K562 (cell line): ENCODE measurements at regions not wholly inside any gene's neighbourhood (a gene's known extent, or its start where the extent isn't known, plus 50 kb on each side); places are given as distances from the start of the nearest gene placed in this dataset.

Experiments
- ATAC-seq: fragments of 200-7000 bp; cut with Tn5 transposase; 3 replicates; pipeline ENCODE4 v1.9.1; 2020; ENCODE audit warnings: moderate library complexity
- BruUV-seq: library from RNA; stranded (reverse); fragments of 400-500 nt; replicated peaks from 2 replicates; lab custom pipeline; 2021; lab: Mats Ljungman, UMichigan
- CTCF ChIA-PET: fragments of 300-600 bp; formaldehyde crosslinking; extraction: SDS; loops from one replicate; lab custom pipeline; 2021; ENCODE audit warnings: low intra/inter-chr PET ratio; lab: Yijun Ruan, JAX
- POLR2A ChIA-PET: fragments of 300-600, 350-650 bp; sonication (Branson Sonifier 250); formaldehyde crosslinking; extraction: SDS; loops from one replicate; lab custom pipeline; 2021; ENCODE audit warnings: antibody characterized with exemption, inconsistent platforms; lab: Yijun Ruan, JAX
- DNase-seq, 4 experiments: peaks; one replicate each; pipeline versions ENCODE4 v3.0.0 to v3.0.0-alpha.2; 2011 to 2018; ENCODE audit warnings: low spot score in 3 of 4, mixed read lengths in 3 of 4; ENCODE audit errors: extremely low read depth in 1 of 4
- FAIRE-seq: peaks from 2 replicates; lab custom pipeline; 2011; peaks lifted over from hg19 to GRCh38; lab: Jason Lieb, UNC
- H2AFZ ChIP-seq: 2 replicates; pipeline ENCODE4 v1.6.0; 2011; ENCODE audit warnings: low read depth, low read length, control low read depth, inconsistent platforms
- H3K27ac ChIP-seq: fragments of 200-600 bp; 3 replicates; pipeline ENCODE4 v1.8.0; 2011; ENCODE audit warnings: low read depth, mild to moderate bottlenecking, control low read depth, inconsistent platforms, low read length, moderate library complexity, mixed read lengths; ENCODE audit errors: extremely low read depth
- H3K27me3 ChIP-seq, 2 experiments: fragments of 300-600 bp in 1 of 2; 2 replicates in 1 of 2; 3 replicates in 1 of 2; pipeline versions ENCODE4 v1.6.0 to v1.8.0; 2011; ENCODE audit warnings: inconsistent platforms in 2 of 2, low read length in 2 of 2, mild to moderate bottlenecking in 1 of 2, mixed read lengths in 1 of 2, moderate library complexity in 1 of 2; ENCODE audit not compliant: control insufficient read depth in 2 of 2, insufficient read depth in 2 of 2
- H3K36me3 ChIP-seq: fragments of 300-600 bp; 3 replicates; pipeline ENCODE4 v1.8.0; 2011; ENCODE audit warnings: mild to moderate bottlenecking, low read length, inconsistent platforms; ENCODE audit not compliant: control insufficient read depth, insufficient read depth
- H3K4me1 ChIP-seq, 2 experiments: fragments of 200-600 bp in 1 of 2; replicated peaks in 1 of 2; 2 replicates in 1 of 2; 3 replicates in 1 of 2; pipeline versions ENCODE4 v1.5.1 to v1.8.0; 2011; ENCODE audit warnings: inconsistent platforms in 2 of 2, low read length in 2 of 2, mild to moderate bottlenecking in 1 of 2, mixed read lengths in 1 of 2, moderate library complexity in 1 of 2; ENCODE audit not compliant: control insufficient read depth in 2 of 2, insufficient read depth in 2 of 2
- H3K4me2 ChIP-seq: 2 replicates; pipeline ENCODE4 v1.6.1; 2011; ENCODE audit warnings: low read length, control low read depth, inconsistent platforms, mixed read lengths; ENCODE audit not compliant: insufficient read depth
- H3K4me3 ChIP-seq: fragments of 200-600 bp; sonication (generic), shearing (Covaris generic); 2 replicates; pipeline ENCODE4 v1.5.1; 2016; ENCODE audit warnings: control low read depth, inconsistent platforms
- H3K79me2 ChIP-seq: fragments of 200-600 bp; 3 replicates; pipeline ENCODE4 v1.8.0; 2011; ENCODE audit warnings: low read length, inconsistent platforms; ENCODE audit not compliant: control insufficient read depth, insufficient read depth
- H3K9ac ChIP-seq, 2 experiments: 2 replicates each; pipeline versions ENCODE4 v1.6.0 to v1.6.1; 2011; ENCODE audit warnings: low read depth in 2 of 2, low read length in 2 of 2, control low read depth in 1 of 2, inconsistent platforms in 1 of 2, mild to moderate bottlenecking in 1 of 2, mixed read lengths in 1 of 2; ENCODE audit not compliant: insufficient read depth in 1 of 2
- H3K9me1 ChIP-seq: one replicate; pipeline ENCODE4 v1.6.0; 2011; ENCODE audit warnings: inconsistent platforms, mild to moderate bottlenecking, low read length, moderate library complexity; ENCODE audit not compliant: control insufficient read depth, insufficient read depth
- H3K9me3 ChIP-seq: replicated peaks from 2 replicates; pipeline ENCODE4 v1.5.1; 2011; ENCODE audit warnings: low read depth, low read length, inconsistent platforms; ENCODE audit not compliant: control insufficient read depth, insufficient read depth
- H4K20me1 ChIP-seq: replicated peaks from 2 replicates; pipeline ENCODE4 v1.6.1; 2011; ENCODE audit warnings: low read length, inconsistent platforms, mixed read lengths; ENCODE audit not compliant: control insufficient read depth, insufficient read depth
- CCAR2 ChIP-seq: fragments of 200-400 bp; formaldehyde crosslinking; IDR thresholded peaks from 2 replicates; pipeline ENCODE4 v1.6.1; 2017; ENCODE audit warnings: mild to moderate bottlenecking, low read depth, low read length
- MAFK ChIP-seq: IDR thresholded peaks from 2 replicates; pipeline ENCODE4 v1.6.1; 2011; ENCODE audit warnings: low read length, improper control_type of control experiment
- MCM3 ChIP-seq: fragments of 450-650 bp; IDR thresholded peaks from 2 replicates; pipeline ENCODE4 v1.6.1; 2016
- NR2C1 ChIP-seq, 2 experiments: fragments of 450-650 bp; IDR thresholded peaks; 2 replicates each; pipeline ENCODE4 v1.6.1; 2017; ENCODE audit warnings: mild to moderate bottlenecking in 2 of 2, antibody characterized with exemption in 1 of 2, inconsistent platforms in 1 of 2, missing compliant biosample characterization in 1 of 2, missing genetic modification characterization in 1 of 2
- NUFIP1 ChIP-seq: fragments of 450-650 bp; IDR thresholded peaks from 2 replicates; pipeline ENCODE4 v1.6.1; 2018; ENCODE audit not compliant: partially characterized antibody
- RAD21 ChIP-seq, 2 experiments: fragments of 250-450 bp in 1 of 2; fragments of 450-650 bp in 1 of 2; sonication (Bioruptor Pico) in 1 of 2; formaldehyde crosslinking in 1 of 2; IDR thresholded peaks in 1 of 2; conservative IDR thresholded peaks in 1 of 2; 2 replicates each; pipeline versions ENCODE4 v1.4.0 to v1.8.0; 2020 to 2022; ENCODE audit warnings: mild to moderate bottlenecking in 2 of 2, moderate library complexity in 1 of 2
- RCOR1 ChIP-seq, 2 experiments: IDR thresholded peaks; 2 replicates each; pipeline ENCODE4 v1.6.1; 2012; ENCODE audit warnings: low read depth in 2 of 2, low read length in 2 of 2, borderline replicate concordance in 1 of 2, improper control_type of control experiment in 1 of 2
- SMAD3 ChIP-seq: fragments of 450-650 bp; formaldehyde crosslinking; conservative IDR thresholded peaks from 2 replicates; pipeline ENCODE4 v1.4.0; 2020; ENCODE audit warnings: mild to moderate bottlenecking
- SPI1 ChIP-seq: IDR thresholded peaks from 2 replicates; pipeline ENCODE4 v1.6.1; 2011; ENCODE audit warnings: low read depth, low read length, control low read depth, borderline replicate concordance
- SREBF1 ChIP-seq: fragments of 150-350 bp; IDR thresholded peaks from 2 replicates; pipeline ENCODE4 v1.6.1; 2014; ENCODE audit warnings: antibody characterized with exemption, low read depth, low read length, borderline replicate concordance
- STAT5A ChIP-seq: IDR thresholded peaks from 2 replicates; pipeline ENCODE4 v1.6.1; 2012; ENCODE audit warnings: low read length, inconsistent platforms, borderline replicate concordance
- XRCC5 ChIP-seq: fragments of 200-400 bp; formaldehyde crosslinking; IDR thresholded peaks from 2 replicates; pipeline ENCODE4 v1.6.1; 2017; ENCODE audit warnings: low read depth, mild to moderate bottlenecking, low read length
- ZBTB26 ChIP-seq: fragments of 450-650 bp; formaldehyde crosslinking; IDR thresholded peaks from 2 replicates; pipeline ENCODE4 v1.4.0; 2022; ENCODE audit warnings: missing genetic modification characterization
- ZNF551 ChIP-seq: fragments of 250-450 bp; sonication (Bioruptor Pico); IDR thresholded peaks from 2 replicates; pipeline ENCODE4 v1.5.0; 2021; ENCODE audit warnings: mild to moderate bottlenecking, moderate library complexity
- WGBS: fragments of 100-300 bp; shearing (Covaris generic); methylation state at CpG from one replicate; pipeline ENCODE4 v1.1.6; 2016; ENCODE audit warnings: low coverage, mixed read lengths; ENCODE audit not compliant: insufficient coverage; ENCODE audit errors: missing lambda C conversion rate; 5-methylcytosine and 5-hydroxymethylcytosine counted together
- in situ Hi-C: fragments of 300-500 bp; cut with MboI; formaldehyde crosslinking; loops from 4 replicates; pipeline ENCODE4 v1.15.0; 2018; ENCODE audit warnings: inconsistent platforms, mixed read lengths
- intact Hi-C: fragments of 100-400 bp; cut with micrococcal nuclease; formaldehyde crosslinking; loops from 2 replicates; pipeline ENCODE4 v1.14.2; 2022
- TF ChIP-seq, protein P1 (sequence below): fragments of 250-450 bp; sonication (Bioruptor Pico); IDR thresholded peaks from 2 replicates; pipeline ENCODE4 v1.8.0; 2021; ENCODE audit warnings: borderline replicate concordance, mild to moderate bottlenecking, moderate library complexity; ENCODE audit not compliant: poor library complexity, severe bottlenecking
- TF ChIP-seq, protein P2 (sequence below): sonication (generic); formaldehyde crosslinking; IDR thresholded peaks from 2 replicates; pipeline ENCODE4 v1.8.0; 2022; ENCODE audit warnings: missing genetic modification reagents, mild to moderate bottlenecking, borderline replicate concordance

GRCh38 chr14:101151226-101151926 lies 247.9 kb upstream of the RTL1 start:
- no peaks in the 10 kb centered on the region for H4K20me1 ChIP-seq
- POLR2A ChIA-PET, result no interaction called here
- TF ChIP-seq, protein P1, sequence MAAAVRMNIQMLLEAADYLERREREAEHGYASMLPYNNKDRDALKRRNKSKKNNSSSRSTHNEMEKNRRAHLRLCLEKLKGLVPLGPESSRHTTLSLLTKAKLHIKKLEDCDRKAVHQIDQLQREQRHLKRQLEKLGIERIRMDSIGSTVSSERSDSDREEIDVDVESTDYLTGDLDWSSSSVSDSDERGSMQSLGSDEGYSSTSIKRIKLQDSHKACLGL (CRISPR knock-in tag), result no peak
- no peak for TF ChIP-seq CCAR2
- no peak for TF ChIP-seq SPI1
- no peak for TF ChIP-seq RAD21 (CRISPR knock-in tag; conservative IDR thresholded peaks at IDR 0.05 in 1 of 2, IDR thresholded peaks at IDR 0.05 in 1 of 2)
- no peak for TF ChIP-seq MAFK
- TF ChIP-seq ZBTB26 (CRISPR knock-in tag), result no peak
- no peak for TF ChIP-seq ZNF551 (CRISPR knock-in tag)
- no peak for TF ChIP-seq NUFIP1
- no peak for TF ChIP-seq RCOR1 (IDR thresholded peaks at IDR 0.05; ENCODE audit: borderline replicate concordance in 1 of 2, low read depth in 2 of 2, low read length in 2 of 2)
- TF ChIP-seq SMAD3 (CRISPR knock-in tag), result no peak
- TF ChIP-seq, protein P2, sequence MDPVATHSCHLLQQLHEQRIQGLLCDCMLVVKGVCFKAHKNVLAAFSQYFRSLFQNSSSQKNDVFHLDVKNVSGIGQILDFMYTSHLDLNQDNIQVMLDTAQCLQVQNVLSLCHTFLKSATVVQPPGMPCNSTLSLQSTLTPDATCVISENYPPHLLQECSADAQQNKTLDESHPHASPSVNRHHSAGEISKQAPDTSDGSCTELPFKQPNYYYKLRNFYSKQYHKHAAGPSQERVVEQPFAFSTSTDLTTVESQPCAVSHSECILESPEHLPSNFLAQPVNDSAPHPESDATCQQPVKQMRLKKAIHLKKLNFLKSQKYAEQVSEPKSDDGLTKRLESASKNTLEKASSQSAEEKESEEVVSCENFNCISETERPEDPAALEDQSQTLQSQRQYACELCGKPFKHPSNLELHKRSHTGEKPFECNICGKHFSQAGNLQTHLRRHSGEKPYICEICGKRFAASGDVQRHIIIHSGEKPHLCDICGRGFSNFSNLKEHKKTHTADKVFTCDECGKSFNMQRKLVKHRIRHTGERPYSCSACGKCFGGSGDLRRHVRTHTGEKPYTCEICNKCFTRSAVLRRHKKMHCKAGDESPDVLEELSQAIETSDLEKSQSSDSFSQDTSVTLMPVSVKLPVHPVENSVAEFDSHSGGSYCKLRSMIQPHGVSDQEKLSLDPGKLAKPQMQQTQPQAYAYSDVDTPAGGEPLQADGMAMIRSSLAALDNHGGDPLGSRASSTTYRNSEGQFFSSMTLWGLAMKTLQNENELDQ (CRISPR knock-in tag), result no peak
- TF ChIP-seq NR2C1 (IDR thresholded peaks at IDR 0.05), result no peak
- TF ChIP-seq NR2C1 (tag; IDR thresholded peaks at IDR 0.05), result no peak
- TF ChIP-seq SREBF1, result no peak
- no peak for TF ChIP-seq XRCC5
- TF ChIP-seq MCM3, result no peak
- no peak for TF ChIP-seq STAT5A
- no peak overlapping the region for H3K27ac ChIP-seq
- H3K9me3 ChIP-seq, result no peaks in the 10 kb centered on the region
- CTCF ChIA-PET, result interaction anchor here (0.5 kb wide), 1 partner anchor 205 kb away, joined by 4 read pairs; no protein-coding TSS in a partner anchor
- H3K79me2 ChIP-seq, result no peaks in the 10 kb centered on the region
- no TSS peak for BruUV-seq
- WGBS, result 3% methylated on average over 12 of the region's 28 CpGs
- H3K27me3 ChIP-seq, result peaks cover 5 to 14% of the 10 kb centered on the region in 2 experiments; a peak in 4 of 5 replicates
- no peak overlapping the region for H3K9ac ChIP-seq
- 0 out of 5 replicates have a peak, but pooled peaks cover 0 to 4% of the 10 kb centered on the region in 2 experiments for H3K4me1 ChIP-seq
- H3K9me1 ChIP-seq, result no peaks in the 10 kb centered on the region
- H3K4me2 ChIP-seq, result no peak overlapping the region
- FAIRE-seq (no peak), DNase-seq (peak in 1 of 4 experiments; percentile 1), ATAC-seq (no peak)
- H2AFZ ChIP-seq, result no peak overlapping the region
- no peaks in the 10 kb centered on the region for H3K36me3 ChIP-seq
- no peak overlapping the region for H3K4me3 ChIP-seq
- intact Hi-C loops, result no loop called here
- in situ Hi-C loops, result no loop called here
